ENCODE measurements at regions not wholly inside any gene's neighbourhood (a gene's known extent, or its start where the extent isn't known, plus 50 kb on each side); places are given as distances from the start of the nearest gene placed in this dataset.

- TF ChIP-seq CTCF (IDR thresholded peaks at IDR 0.05) (no peak), TCF7L2 (IDR thresholded peaks at IDR 0.05; ENCODE audit: low read depth, low read length) (no peak), POLR2AphosphoS5 (IDR thresholded peaks at IDR 0.05; ENCODE audit: low read depth, low read length) (no peak)
Measured at GRCh38 chr16:60566901-60567300, 1469.3 kb downstream of the CDH8 start.

Data from Panc1 (cell line).